DMS 273 treated with DMSO at 0.1 percent for 48 hours (cell line): ENCODE measurements at regions not wholly inside any gene's neighbourhood (a gene's known extent, or its start where the extent isn't known, plus 50 kb on each side); places are given as distances from the start of the nearest gene placed in this dataset.
"Not testable (repeated sequence)": the region's sequence is repeated elsewhere in the genome, so short reads cannot be mapped to it uniquely, and the experiment has no call there.

Experiments
- DNase-seq: peaks from one replicate; lab custom pipeline; 2025; lab: John Stamatoyannopoulos, UW

DNA sequence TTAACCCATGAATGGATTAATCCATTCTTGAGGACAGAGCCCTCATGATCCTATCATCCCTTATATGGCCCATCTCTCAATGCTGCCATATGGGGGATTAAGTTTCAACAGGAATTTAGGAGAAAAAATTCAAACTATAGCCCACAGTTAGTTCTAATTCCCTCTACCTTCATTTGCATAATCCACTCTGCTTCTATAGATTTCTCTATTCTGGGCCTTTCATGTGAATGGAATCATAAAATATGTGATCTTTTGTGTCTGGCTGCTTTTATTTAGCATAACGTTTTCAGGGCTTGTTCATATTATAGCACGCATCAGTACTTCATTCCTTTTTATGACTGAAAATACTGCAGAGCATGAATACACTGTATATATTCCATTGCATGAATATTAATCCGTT is 55.4 kb downstream of the CTSL start:
- no peak for DNase-seq

DNA sequence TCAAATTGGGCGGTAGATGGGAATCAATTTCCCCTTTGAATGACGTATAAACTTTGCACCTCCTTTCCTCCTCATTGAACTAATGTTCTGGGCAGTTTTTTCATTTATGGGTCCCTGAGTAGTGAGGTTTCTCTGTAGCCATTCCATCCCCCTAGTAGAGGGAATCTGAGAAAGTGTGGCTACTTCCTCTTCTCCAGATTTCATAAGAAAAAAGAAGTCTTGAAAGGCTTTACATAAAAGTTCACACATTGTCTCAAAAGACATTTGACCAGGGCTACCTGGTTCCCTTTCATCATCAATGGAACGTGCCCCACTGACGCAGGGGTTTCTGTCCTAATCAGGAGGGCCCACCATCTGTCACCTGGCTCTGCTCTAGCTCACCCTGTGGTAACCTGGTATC is 57.3 kb downstream of the CTSL start:
- no peak for DNase-seq

DNA sequence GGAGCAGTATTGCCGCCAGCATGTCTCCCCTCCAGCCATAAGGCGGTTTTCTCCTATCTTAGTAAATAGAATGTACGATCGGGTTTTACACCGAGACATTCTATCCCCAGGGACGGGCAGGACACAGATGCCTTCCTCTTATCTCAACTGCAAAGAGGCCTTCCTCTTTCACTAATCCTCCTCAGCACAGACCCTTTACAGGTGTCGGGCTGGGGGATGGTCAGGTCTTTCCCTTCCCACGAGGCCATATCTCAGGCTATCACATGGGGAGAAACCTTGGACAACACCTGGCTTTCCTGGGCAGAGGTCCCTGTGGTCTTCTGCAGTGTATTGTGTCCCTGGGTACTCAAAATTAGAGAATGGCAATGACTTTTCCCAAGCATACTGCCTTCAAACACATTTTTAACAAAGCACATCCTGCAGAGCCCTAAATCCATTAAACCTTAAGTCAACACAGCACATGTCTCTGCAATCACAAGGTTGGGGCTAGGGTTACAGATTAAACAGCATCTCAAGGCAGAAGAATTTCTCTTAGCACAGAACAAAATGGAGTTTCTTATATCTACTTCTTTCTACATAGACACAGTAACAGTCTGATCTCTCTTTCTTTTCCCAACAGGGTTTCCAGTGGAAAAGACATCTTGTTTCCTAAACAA is 59.5 kb downstream of the CTSL start:
- DNase-seq, result not testable (repeated sequence)

DNA sequence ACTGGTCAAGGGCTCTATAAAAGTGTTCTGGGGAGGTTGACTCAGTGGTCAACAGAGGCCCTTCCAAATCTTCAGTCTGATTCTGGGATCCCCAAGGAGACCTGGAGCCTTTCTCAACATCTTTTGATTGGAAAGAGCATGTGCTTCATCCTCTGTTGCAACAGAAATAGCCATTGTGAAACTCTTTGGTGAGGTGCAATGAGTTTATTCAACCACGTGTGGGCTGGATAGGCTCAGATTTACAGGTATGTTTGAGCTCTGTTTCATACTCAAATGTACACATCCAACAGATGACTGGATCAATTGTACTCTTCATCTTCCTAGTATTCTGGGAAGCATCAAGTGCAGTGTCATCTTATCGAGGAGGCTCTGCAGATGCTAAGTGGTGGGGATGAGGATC is 60.5 kb downstream of the CTSL start:
- no peak for DNase-seq

DNA sequence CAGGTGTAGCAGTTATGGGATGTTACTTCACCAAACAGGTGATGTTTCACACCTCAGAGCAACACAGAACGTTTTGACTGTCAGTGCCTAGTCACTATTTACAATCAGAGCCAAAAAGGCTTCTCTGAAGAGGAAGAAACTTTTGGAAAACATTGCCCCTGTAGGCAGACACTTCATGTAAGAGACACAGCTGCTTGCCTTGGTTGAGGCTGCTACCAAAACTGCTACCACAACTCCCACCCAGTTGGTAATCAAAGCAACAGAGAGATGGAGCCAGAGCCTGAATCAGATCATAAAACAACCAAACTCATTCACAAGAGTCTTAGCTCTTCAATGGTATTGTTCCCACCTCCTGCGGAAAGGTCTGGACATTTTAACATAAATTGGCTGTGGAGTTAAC is 61.0 kb downstream of the CTSL start:
- DNase-seq, result no peak

DNA sequence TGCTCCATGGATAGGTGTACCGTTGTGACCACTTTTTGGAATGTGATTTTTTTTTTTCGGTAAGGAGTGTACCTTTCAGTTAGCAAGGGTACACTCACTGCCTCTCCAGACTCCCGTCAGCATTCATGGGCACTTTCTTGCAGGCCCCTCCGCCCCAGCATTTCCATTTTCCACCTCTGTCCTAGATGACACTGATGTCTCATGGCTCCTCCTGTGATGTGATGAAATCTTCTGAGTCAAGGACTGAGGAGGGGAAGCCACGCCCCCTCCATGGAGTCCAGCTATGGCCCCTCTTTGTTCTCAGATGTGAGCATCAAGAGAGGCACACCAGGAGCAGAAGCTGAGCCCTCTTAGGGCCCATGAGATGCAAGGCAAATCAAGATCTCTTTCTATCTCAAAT is 61.8 kb downstream of the CTSL start:
- DNase-seq, result no peak

DNA sequence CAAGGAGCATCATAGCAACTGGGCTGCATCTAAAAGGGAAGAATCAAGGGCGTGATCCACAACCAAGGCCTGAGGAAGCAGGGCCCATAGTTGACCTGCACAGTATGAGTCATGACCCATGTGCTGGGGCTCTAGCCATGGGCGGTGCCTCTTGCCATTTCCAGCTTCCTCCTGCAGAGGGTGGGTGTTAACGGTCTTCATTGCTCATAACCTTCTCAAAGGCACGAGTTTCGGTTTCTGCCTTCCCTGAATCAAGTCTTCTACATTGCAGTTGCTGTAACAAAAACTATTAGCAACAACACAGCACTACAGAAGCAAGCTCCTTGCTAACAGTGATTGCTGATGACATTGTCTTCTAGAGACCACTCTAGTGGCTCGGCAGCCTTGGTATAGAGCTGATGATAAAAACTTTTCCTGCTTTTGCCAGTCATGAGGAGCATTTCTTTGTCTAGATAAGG is 66.9 kb downstream of the CTSL start:
- DNase-seq, result no peak

DNA sequence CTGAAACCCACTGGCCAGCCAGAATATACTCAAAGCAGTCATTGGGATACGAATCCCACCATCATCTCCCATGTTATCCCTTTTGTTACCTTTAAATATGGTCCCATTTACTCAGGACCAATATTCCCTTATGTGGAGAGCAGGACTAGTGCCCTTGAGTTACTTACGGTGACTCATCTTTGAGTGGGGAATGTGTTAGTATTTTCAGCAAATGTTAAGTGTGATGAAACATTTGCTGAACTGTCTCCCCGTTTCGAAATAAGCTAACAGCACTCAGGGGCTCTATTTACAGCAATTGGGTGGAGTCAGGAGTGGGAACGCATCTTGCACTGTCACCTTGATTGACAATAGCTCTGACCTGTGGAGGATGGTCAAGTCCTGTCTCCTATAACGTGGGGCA is 67.4 kb downstream of the CTSL start:
- no peak for DNase-seq

DNA sequence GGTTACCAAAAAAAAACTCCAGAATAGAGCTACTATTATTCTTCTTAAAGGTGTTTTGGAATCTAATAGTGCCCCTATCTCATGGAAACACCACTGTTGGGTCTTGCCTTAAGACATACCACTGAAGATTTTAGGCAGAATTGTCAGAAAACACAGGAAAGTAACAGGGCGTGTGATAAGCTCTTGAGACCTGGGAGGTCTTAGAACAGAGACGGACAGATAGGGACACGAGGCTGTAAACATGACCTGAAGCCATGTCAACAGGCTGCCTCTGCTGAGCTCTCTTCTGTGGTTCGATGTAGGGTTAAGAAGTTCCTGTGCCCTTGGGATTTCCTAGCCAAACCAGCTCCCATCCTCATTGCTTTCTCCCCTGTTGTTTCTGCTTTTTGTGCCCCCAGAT is 69.3 kb downstream of the CTSL start:
- DNase-seq, result no peak

DNA sequence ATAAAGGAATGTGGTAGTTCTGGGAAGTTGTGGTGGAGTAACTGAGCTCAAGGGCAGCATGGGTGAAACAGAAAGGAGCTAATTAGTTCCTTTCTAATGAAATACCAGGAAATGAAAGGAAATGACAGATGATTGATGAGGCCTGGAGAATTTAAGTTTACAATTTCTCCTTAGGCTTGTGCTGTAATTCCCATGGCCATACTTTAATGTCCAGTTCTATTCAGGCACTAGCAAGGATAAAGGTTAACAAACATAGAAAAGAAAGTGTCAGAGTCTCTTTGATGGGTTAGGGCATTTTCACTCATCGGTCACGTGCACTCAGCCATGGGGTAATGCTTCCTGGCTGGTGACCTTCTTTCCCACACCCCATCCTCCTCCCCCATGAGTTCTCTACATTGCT is 70.3 kb downstream of the CTSL start:
- no peak for DNase-seq

DNA sequence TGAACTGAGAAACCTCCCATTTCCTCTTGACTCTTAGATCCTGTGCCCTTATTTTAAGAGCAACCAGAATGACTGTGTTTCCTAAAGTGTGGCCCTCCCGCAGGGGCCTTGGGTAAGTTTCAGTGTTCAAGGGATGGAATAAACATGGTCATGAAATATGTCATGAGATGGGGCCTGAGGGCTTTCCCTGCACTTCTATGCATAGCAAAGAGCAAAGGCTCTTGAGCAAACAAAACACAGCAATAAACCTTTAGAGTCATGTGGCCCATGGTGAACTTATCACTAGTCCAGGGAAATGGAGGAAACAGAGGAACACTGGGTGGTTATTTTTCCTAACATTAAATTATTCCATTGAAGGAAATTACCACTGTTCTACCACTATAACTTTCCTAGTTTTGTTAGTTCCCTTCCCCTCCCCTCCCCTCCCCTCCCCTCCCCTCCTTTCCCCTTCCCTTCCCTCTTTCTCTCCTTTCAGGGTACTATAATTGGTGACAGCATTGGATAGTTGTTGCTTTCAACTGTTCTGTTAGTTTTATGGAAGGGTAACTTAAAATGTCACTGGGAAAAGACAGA is 72.4 kb downstream of the CTSL start:
- no peak for DNase-seq

DNA sequence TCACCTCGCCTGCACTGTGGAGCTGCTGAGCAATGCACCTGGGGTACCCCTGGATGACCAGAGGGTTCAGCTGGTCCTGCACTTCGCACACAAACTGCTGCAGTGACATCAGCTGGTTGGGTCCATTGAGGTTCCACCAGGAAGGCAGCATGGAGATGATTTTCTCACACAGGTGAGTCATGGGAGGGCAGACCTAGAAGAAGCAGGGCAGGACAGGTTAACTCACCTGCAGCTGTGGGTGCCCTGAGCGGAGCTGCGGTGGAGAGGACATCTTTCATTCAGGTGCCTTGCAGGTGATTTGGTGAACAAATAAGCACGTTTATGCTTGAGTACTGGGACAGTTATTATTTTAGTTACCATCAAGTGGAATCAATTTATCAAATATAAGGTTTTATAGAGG is 73.6 kb downstream of the CTSL start:
- no peak for DNase-seq

DNA sequence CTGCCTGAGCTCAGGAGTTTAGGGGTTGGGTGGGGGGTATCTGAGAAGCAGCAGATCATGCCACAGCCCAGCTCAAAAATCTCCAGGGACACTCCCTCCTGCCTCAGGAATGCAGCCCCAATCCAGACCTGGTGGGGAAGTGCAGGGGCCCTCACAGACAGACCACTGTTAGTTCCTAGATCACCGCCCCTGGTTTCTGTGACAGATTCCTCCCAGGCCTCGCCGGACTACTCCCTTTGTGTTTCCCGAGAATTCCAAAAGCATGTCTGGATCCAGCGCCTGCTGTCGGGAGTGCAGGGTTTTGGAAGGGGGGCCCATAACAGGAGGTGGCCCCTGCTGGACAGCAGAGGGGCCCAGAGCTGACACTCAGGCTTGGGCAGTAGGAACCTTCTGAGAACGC is 74.5 kb downstream of the CTSL start:
- DNase-seq, result no peak

DNA sequence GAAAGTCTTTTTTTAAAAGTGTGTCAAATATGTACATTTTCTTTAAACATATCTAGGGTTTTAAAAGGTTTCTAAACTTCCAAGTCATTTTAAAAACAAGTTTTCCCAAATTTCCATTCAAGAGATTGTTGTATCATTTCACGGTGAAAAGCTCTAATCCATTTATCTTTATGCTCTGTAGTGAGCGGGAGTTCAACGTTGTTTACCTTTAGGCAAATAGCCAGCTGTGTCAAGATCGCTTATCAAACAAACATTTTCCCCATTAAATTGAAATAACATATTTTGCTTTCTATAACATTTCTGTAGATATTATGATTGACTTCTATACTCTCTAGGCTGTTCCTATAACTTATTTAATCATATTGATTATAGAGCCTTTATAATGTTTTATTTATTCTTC is 75.1 kb downstream of the CTSL start:
- DNase-seq, result no peak

DNA sequence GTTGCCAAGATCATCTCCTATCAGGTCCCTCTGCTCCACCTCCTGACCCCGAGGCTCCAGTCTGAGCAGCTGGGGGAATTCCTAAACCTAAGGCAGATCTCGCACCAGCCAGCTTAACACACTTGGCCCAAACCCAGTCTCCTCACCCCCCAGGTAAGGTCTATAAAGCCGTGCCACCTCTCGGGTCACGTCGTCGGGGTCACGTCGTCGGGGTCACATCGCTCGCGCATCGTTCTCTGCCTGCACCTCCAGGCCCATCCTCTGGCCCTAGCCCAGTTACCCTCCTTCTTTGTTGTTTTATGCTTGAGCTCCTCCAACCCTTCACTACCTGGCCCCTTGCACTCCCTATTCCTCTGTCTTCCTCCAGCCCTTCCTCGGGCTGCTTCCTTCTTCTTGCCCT is 77.2 kb downstream of the CTSL start:
- no peak for DNase-seq

DNA sequence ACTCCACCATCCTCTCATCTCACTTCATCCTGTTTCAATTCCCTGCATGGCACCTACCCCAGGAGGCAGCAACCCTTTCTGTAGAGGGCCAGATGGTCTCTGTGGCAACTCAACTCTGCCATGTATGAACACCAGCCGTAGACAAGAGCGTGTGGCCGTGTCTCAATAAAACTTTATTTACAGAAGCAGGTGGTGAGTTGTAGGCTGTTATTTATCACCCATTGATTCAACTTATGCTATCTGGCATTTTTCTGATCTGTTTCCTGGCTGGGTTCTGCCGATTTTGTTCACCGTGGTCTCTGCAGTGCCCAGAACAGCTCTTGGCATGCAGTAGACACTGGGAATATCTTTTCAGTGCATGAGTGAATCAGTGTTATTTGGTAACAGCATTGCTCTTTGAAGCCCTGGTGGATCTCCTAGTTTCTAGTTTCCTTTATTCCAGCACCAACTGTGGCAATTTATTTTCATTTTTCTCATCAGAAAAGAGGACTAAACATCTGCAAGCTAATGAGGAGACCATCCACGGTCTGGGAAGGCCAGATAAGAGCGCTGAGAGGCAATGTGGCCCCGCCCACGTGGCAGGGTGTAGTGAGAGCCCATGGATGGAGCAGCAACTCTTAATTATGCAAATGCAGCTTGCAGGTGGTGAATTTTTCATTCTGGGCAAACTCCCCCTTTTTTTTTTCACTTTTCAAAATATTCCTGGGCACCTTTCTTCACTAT is 77.9 kb downstream of the CTSL start:
- no peak for DNase-seq

DNA sequence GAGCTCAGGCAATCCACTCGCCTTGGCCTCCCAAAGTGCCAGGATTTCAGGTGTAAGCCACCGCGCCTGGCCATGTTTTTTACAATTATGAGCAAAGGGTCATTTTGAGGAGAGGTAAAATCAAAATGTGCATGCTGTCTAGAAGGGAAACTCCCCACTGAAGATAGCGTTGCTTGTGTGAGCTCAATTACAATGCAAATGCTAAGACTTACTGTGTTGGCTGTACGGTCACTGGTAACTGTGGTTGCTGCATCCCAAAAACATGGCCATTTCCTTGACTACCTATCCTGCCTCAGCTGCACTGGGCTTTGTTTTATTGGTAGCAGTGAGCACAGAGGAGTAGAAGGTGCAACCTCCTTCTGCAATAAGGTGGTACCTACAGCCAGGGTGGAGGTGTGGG is 77.4 kb upstream of the SPATA31E1 start:
- no peak for DNase-seq

DNA sequence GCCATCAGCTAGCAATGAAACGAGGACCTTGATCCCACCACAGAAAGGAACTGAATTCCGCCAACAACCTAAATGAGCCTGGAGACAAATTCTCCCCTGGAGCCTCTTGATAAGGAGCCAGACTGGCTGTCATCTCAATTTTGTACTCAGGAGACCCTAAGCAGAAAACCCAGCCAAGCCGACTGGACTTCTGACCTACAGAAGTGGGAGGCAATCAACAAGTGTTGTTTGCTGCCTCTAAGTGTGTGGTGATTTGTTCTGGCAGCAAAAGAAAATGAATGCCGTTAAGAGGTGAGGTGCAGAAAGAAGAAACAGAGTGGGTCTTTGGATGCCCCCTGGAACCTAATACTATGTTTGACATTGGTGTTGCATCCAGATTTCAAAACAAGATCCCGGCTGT is 72.7 kb upstream of the SPATA31E1 start:
- no peak for DNase-seq

DNA sequence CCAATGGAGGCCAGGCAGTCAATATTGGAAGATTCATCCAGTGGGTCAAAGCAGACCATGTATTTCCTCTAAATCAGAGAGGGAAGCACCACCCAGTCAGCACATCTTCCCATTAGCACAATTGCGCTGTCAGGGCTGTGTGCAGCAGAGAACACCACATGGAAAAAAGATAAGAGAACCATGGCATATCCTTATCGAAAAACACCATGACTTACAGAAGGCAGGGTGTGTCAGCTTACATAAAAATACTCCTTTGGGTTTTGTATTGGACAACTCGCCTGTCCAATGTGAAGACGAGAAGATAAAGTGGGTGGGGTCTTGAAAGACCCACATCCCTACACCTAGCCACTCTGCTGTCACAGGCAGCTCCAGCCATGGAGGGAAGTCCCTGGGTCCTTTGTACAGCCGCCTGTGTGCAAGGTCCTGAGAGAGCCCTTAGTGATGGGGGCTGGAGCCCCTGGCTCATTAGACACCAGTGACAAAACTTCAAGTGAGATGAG is 71.9 kb upstream of the SPATA31E1 start:
- no peak for DNase-seq

DNA sequence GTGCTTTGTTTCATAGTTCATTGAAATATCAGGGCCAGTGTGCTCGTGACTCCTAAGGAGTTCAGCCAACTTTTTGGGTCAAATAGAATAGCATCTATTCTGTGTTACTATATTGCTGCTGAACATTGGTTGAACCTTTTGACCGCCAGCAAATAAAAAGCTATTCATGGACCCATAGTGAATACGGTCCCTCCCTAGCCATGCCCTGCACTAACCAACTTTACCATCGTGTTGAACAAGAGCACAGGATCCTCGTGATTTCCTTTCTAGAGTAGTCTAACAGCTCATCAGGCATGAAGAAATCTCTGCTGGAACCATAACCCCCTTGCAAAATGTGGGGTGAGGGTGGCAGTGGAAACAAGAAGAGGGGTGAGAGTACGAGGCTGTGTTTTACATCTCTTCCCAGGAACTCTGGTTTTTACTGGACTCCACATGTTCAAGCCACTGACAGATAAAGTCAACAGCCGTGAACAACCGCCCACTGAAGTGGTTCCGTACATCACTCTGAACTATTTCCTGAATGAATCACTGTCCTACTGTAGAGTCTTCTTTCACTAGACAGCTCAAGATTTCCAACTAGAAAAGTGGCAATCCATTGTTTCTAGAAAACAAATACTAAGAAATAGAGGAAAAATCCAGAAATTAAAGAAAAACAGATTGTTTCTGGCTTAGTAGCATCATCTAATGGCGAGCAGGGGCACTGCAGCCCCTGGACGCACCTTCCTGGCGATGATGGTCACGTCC is 70.1 kb upstream of the SPATA31E1 start:
- DNase-seq, result no peak

DNA sequence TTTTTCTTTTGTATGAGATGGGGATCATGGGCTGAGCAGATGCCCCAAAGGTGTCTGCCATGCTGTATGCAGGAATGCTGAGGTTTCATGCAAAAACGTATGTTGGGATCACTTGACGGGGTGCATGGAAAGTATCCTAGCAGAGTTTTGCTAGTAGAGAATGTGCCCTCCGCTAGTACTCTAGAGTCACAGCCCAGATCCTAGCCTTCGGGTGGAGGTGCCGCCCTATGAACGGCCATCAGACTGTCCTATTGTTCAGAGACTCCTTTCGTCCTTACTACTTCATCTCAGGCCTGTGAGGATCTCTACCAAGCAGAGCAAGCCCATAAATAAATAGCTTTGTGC is 69.6 kb upstream of the SPATA31E1 start:
- no peak for DNase-seq

DNA sequence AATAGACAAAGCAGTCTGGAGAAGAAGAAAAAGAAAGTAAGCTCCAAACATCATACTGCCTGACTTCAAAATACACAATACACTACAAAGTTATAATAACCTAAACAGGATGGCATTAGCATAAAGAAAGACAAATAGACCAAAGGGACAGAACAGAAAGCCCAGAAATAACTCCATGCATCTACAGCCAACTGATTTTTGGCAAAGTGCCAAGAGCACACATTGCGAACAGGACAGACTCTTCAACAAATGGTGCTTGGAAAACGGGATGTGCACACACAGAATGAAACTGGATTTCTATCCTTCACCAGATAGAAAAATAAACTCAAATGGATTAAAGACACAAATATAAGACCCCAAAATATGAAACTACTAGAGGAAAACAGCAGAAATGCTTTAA is 66.6 kb upstream of the SPATA31E1 start:
- DNase-seq, result peak; percentile 10

DNA sequence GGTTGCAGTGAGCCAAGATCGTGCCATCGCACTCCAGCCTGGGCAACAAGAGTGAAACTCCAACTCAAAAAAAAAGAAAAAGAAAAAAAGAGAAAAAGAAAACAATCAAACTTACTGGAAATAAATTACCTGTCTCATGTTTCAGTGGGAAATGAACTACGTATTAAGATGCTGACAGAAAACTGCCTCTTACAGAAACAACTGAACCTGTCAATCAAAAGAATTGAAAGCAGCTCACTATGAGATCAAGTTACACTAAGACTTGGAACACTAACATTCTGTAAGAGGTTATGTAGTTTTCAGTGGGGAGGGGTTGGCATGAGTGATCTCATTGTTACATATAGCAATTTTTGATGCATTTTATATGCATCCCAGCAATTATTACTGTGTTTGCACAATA is 64.4 kb upstream of the SPATA31E1 start:
- DNase-seq, result peak; percentile 7
